ENCODE measurements at regions not wholly inside any gene's neighbourhood (a gene's known extent, or its start where the extent isn't known, plus 50 kb on each side); places are given as distances from the start of the nearest gene placed in this dataset.

DNA sequence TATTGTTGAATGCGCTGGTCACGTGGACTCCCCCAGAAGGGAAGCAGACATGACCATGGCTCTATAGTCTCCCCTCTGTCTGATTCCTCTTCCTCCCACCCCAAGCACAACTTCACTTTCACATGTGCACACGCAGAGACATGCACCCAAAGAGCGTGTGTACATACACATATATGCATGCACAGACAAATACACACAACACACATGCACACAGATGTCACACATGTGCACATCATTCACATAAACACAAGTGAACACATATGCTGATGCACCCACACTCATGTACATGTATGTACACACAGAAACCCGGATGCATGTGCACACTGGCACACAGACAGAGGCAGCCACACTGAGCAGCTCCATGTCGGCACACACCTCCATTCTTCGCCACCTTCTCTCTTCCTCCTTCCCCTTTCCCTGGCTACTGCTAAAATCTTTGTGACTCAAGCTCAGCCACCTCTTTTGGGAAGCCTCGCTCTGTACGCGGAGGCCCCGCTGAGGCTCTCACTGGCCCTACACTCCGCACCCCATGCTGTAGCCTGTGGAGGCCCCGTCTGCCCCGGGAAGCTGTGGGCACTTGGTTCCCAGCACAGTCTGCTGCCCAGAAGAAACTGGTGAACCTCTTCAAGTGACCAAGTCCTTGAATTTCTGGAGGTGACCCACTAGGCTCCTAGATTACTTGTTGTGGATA is 101.6 kb upstream of the TEX51 start:
- no peak for DNase-seq

DNA sequence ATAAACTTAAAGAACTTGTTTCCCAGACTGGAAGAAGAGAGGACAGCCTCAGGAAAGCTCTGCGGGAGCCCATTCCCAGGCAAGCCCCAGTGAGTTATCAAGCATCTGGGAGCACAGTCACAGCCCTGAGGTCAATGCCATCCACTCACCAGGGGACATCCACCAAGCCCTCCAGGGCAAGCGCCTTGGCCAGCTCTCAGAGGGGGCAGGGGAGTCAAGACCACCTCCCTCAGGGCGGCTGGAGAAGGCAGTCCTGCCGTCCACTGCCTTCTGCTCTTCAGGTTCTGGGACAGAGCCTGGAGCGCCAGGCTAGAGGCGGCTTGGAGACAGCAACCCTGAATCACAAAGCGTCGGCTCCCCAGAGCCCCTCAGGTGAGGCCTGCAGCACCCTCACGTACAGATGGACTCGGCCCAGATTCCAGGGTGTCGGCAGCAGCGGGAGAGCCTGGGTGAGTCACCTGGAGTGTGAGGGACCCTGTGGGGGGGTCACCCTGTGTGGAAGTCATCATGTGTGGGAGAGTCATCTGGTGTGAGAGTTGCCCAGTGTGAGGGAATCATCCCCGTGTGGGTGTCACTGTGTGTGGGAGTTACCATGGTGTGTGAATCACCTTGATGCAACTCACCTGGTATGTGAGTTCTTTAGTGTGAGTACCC is 100.9 kb upstream of the TEX51 start:
- no peak for DNase-seq

DNA sequence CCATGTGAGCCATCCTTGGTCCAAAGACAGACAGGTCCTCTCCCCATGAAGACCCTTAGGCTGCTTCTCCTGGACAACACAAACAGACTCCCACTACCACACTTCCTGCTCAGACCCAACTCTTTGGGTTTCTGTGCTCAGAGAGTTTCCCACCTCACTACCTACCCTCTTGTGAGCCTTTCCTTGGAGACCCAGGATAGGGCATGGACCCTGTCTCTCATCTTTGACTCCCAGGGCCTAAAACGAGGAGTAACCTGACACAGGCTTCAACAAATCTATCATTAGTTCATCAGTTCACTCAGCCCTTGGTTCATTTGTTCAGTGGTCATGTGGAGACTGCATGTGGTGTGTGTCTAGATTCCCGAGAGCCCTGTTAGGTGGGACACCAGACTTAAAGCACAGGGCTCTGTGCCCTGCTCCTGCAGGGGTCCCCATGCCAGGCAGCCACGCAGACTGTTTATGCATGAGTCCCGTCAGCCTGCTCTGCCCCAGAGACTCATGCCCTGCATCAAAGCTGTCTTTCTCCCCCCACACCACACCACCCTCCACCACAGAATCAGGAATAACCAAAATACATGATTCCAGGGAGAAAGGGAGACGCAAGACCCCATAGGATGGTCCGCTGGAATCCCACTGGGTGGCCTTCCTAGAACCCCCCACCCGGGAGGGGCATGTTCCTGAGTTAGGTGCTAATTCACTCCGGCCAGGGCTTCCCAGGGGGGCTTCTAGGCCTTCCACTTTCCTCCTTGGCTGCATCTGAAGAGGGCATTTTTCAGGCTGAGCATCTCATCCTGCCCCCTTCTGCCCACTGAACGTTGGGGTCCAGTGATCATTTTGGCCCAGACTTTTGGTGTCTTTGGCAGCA is 100.2 kb upstream of the TEX51 start:
- DNase-seq = no peak

DNA sequence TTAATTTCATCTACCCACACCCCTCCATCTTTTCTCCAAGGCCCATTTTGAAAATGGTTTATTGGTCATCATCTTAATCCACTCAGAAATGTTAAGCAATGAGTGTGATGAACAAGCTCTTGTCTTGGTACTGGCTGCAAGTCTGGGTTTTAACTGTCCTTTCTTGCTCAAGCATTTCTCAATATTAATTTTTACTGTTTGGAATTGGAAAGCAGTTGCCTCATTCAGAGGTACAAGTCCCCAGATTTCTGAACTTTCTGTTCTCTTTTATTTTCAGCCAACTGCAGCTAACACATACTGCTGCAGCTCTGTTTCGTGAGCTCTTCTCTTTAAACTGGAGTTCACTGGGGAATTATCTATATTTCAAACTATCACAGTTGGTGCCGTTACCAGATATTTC is 99.4 kb upstream of the TEX51 start:
- DNase-seq = no peak

- no peak for DNase-seq
Observed at GRCh38 chr2:126801473-126801872, 97.2 kb upstream of the TEX51 start.

- DNase-seq = no peak
Observed at GRCh38 chr2:126802316-126802715, 96.4 kb upstream of the TEX51 start.

DNA sequence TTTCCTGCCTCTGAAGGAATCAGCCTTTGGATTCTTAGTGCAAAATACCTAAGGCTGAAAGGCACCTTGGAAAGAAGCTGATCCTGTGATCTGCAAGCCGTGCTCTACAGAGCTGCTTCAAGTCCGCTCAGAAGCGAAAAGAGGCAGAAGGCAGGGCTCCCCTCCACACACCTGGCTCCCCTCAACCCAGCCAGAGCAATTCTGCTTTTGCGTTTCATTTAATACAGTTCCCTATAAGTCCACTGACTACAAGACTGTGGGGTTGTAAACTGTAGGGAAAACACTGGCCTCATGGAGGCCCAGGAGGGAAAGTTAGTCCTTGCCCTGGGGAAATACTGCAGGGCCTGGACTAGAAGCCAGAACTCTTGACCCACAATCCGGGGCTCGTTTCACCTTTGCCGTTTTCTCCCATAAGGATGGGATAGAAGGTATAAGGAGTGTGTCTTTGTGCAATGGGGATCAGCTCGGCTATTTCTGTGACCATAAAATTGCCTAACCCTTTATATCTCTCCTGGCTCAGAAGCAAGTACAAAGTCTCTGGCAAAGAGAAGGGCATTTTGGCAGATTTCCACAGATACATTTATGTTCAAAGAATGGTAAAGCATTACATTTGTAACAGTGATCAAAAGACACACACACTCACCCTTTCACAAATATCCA is 95.8 kb upstream of the TEX51 start:
- DNase-seq = no peak

GRCh38 chr2:126803434-126803775 is 95.3 kb upstream of the TEX51 start:
- no peak for DNase-seq

GRCh38 chr2:126804347-126804746 is 94.3 kb upstream of the TEX51 start:
- no peak for DNase-seq

DNA sequence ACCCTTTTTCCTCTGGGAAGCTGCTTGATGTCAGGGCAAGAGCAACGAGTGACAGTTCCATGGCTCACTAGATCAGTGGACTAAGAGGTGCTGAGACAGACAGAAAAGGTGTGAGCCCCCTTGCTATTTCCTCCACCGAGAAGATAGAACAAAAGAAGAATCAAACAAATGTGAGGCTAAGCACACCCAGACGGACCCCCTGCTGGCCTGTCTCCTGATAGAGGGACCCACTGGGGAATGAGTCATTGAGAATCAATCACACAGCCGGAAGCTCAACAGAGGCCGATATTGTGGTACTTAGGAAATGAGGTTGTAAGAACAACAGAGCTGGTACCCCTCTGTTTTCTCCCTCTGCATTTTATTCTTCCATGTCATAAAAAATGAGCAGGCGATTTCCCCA is 89.8 kb upstream of the TEX51 start:
- DNase-seq = no peak

DNA sequence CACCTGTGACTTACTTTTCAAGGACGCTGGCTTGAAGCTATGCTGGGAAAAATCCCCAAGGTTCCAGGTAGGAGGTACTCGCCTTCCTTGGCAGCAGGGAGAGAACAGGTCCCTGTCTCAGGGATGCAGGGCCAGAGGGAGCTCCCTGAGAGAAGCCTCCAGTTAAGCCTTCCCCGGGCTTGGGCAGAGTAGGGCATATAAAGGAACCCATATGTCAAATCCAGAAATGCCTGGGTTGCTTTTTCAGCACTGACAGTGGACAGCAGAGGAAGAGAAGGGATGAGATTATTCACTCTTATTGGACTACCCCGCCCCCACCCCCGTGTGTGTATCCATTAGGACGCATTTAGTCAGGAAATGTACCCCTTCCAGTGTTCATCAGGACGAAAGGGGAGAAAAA is 89.3 kb upstream of the TEX51 start:
- DNase-seq = no peak

- DNase-seq = no peak
Observed at GRCh38 chr2:126810001-126810400, 88.7 kb upstream of the TEX51 start.

DNA sequence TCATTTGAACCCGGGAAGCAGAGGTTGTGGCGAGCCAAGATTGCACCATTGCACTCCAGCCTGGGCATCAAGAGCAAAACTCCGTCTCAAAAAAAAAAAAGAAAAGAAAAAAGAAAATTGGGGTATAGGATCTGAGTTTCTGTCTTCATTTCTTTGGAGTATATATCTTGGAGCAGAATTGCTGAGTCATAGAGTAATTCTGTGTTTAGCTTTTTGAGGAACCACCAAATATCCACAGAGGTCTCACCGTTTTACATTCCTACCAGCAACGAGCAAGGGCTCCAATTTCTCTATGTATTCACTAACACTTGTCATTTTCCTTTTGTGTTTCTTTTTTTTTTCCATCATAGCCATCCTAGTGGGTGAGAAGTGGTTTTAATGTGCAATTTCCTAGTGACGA is 87.6 kb upstream of the TEX51 start:
- no peak for DNase-seq

GRCh38 chr2:126817172-126817571 is 81.5 kb upstream of the TEX51 start:
- DNase-seq = no peak

DNA sequence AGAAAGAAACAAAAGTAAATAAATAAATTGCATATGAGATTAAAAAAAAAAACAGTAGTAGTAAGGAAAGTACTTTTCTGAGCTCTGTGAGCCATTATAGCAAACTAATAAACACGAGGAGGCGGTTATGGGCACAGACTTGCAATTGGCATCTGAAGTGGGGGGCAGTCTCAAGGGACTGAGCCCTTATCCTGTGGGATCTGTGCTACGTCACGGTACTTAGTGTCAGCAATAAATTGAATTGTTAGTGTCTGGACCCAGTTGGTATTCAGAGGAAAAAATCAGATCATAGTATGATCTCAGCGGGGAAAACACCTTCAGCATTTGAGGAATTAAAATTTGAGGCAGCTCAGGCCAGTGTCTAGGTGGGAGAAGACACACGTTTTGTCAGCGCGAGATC is 76.6 kb upstream of the TEX51 start:
- no peak for DNase-seq

DNA sequence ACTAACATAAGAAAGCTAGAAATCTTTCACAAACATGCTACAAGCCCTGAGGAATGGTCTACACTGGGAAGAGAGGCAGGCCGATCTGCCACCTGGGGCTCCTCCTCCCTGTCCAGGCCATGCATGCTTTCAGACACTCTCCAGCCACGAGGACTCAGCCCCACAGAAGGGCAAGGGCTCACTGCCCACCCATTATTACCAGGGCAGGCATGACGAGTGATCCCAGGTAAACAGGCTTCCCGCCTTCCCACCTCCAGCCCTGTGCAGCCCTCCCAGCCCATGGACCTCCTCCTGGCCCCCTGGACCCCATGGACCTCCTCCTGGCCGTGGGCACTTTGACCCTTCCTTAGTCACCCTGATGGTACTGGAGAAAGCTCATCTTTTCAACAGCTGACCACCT is 75.8 kb upstream of the TEX51 start:
- DNase-seq = no peak

- DNase-seq = no peak
Observed at GRCh38 chr2:126823951-126824350, 74.7 kb upstream of the TEX51 start.

GRCh38 chr2:126824663-126825062 is 74.0 kb upstream of the TEX51 start:
- no peak for DNase-seq

- DNase-seq = no peak
Observed at GRCh38 chr2:126825316-126825715, 73.4 kb upstream of the TEX51 start.

DNA sequence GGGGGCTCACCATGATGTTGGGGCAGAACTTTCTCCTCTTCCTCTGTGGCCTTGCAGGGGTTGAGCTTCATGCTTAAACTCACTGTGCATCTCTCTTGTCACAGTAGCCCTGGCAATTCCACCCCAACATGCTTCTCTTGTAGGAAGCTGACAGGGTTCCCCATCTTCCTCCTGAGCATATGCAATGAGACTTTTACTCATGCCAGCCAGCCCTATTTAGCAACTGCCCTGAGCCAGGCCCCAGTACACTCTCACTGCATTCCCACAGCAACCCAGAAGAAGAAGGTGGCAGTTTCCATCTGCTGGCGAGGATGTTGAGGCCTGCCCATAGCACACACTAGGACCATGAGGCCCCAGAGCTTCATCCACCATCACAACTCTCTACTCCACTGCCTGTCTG is 72.2 kb upstream of the TEX51 start:
- DNase-seq = no peak

DNA sequence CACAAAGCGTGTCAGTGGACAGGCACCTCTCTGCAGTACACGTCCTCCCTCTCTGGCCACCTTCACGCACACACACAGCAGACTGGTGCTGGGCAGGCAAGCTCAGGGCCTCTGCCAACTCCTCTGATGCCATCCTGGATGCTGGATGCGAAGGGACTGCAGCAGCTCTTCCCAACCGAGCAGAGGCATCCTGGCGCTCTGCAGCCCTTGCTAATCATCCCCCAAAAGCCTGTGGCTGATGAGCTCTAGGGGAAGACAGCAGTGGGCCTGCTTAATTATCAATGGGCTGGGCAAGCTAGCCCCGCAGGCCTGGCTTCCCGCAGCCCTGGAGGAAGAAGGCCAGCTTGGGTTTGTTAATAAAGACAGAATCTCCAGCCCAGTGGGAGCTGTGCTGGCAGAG is 71.3 kb upstream of the TEX51 start:
- no peak for DNase-seq

GRCh38 chr2:126828051-126828450 is 70.6 kb upstream of the TEX51 start:
- DNase-seq = no peak

DNA sequence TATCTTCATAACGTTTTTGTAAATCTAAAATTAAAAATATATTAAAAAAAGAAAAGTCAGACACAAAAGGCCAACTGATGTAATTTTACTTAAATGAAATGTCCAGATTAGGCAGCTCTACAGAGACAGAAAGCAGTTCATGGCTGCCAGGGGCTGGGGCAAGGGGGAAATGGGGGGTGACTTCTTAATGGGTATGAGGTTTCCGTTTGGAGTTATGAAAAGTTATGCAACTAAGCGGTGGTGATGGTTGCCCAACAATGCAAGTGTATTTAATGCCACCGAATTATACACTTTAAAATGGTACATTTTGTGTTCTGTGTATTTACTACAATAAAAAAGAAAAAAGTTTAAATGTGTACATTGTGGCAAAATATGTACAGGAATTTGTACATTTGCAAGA is 70.2 kb upstream of the TEX51 start:
- DNase-seq = no peak

All from CD4-positive, alpha-beta T cell treated with Interleukin-17A for 4 hours (primary cell).